Suprapubic skin (tissue), 4 donors: ENCODE measurements at regions not wholly inside any gene's neighbourhood (a gene's known extent, or its start where the extent isn't known, plus 50 kb on each side); places are given as distances from the start of the nearest gene placed in this dataset.

Experiments
- DNase-seq, 2 donors: peaks; one replicate each; pipeline ENCODE4 v3.0.0-alpha.2; 2019; ENCODE audit warnings: low spot score in 2 of 2
- H3K27ac ChIP-seq: fragments of 200-600 bp; sonication (generic); one replicate; pipeline ENCODE4 v1.5.1; 2019
- H3K27me3 ChIP-seq: fragments of 200-600 bp; sonication (generic); one replicate; pipeline ENCODE4 v1.5.1; 2019
- H3K36me3 ChIP-seq: fragments of 200-600 bp; sonication (generic); one replicate; pipeline ENCODE4 v1.5.1; 2019
- H3K4me1 ChIP-seq: fragments of 200-600 bp; sonication (generic); one replicate; pipeline ENCODE4 v1.5.1; 2019
- H3K4me3 ChIP-seq: fragments of 200-600 bp; sonication (generic); one replicate; pipeline ENCODE4 v1.5.1; 2019; ENCODE audit warnings: mild to moderate bottlenecking
- H3K9me3 ChIP-seq: fragments of 200-600 bp; sonication (generic); one replicate; pipeline ENCODE4 v1.5.1; 2019
- EP300 ChIP-seq: sonication (generic); formaldehyde crosslinking; IDR thresholded peaks from one replicate; pipeline ENCODE4 v1.6.1; 2017; ENCODE audit warnings: antibody characterized with exemption
- POLR2A ChIP-seq, 2 donors: fragments of 450-650 bp; IDR thresholded peaks; one replicate each; pipeline ENCODE4 v1.6.1; 2017; ENCODE audit warnings: antibody characterized with exemption in 2 of 2, mild to moderate bottlenecking in 2 of 2, moderate library complexity in 2 of 2
- POLR2AphosphoS5 ChIP-seq, 3 donors: sonication (generic); formaldehyde crosslinking; IDR thresholded peaks; one replicate each; pipeline ENCODE4 v1.6.1; 2017; ENCODE audit warnings: antibody characterized with exemption in 3 of 3
- WGBS: methylation state at CpG from one replicate; pipeline ENCODE4 v1.1.5; 2018; 5-methylcytosine and 5-hydroxymethylcytosine counted together
- TF ChIP-seq, protein P1 (sequence below), 2 donors: fragments of 200-600 bp in 1 of 2; fragments of 450-650 bp in 1 of 2; sonication (generic) in 1 of 2; IDR thresholded peaks; one replicate each; pipeline ENCODE4 v1.5.1; 2016 to 2019; ENCODE audit warnings: antibody characterized with exemption in 2 of 2, mild to moderate bottlenecking in 1 of 2, moderate library complexity in 1 of 2

DNA sequence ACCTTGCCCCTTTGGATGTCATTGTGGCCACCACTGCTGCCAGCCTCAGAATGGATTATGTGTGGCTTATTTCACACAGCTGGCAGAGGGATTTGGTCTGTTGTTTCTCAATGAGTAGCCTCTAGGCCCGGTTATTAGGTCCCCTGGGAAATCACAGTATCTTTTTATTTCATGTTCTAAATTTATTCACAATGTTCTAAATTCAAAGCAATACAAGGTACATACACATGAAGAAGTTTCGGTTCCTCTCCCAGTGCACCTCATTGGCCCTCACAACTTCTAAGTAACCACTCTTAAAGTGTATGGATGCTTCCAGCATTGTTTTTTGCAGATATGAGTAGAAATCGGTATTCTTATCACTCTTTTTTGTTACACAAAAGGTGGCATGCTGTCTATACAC is 262.7 kb downstream of the RCHY1 start:
- H3K4me1 ChIP-seq: no peaks in the 10 kb centered on the region
- no peak overlapping the region for H3K4me3 ChIP-seq
- DNase-seq: no peak
- TF ChIP-seq POLR2AphosphoS5 (IDR thresholded peaks at IDR 0.05) (no peak), POLR2A (IDR thresholded peaks at IDR 0.05) (no peak), EP300 (no peak)
- TF ChIP-seq, protein P1, sequence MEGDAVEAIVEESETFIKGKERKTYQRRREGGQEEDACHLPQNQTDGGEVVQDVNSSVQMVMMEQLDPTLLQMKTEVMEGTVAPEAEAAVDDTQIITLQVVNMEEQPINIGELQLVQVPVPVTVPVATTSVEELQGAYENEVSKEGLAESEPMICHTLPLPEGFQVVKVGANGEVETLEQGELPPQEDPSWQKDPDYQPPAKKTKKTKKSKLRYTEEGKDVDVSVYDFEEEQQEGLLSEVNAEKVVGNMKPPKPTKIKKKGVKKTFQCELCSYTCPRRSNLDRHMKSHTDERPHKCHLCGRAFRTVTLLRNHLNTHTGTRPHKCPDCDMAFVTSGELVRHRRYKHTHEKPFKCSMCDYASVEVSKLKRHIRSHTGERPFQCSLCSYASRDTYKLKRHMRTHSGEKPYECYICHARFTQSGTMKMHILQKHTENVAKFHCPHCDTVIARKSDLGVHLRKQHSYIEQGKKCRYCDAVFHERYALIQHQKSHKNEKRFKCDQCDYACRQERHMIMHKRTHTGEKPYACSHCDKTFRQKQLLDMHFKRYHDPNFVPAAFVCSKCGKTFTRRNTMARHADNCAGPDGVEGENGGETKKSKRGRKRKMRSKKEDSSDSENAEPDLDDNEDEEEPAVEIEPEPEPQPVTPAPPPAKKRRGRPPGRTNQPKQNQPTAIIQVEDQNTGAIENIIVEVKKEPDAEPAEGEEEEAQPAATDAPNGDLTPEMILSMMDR (IDR thresholded peaks at IDR 0.05): no peak
- H3K27me3 ChIP-seq: no peaks in the 10 kb centered on the region
- peaks cover 4% of the 10 kb centered on the region for H3K9me3 ChIP-seq
- WGBS: 77% methylated on average over 3 of the region's 3 CpGs
- H3K36me3 ChIP-seq: no peaks in the 10 kb centered on the region
- no peak overlapping the region for H3K27ac ChIP-seq

DNA sequence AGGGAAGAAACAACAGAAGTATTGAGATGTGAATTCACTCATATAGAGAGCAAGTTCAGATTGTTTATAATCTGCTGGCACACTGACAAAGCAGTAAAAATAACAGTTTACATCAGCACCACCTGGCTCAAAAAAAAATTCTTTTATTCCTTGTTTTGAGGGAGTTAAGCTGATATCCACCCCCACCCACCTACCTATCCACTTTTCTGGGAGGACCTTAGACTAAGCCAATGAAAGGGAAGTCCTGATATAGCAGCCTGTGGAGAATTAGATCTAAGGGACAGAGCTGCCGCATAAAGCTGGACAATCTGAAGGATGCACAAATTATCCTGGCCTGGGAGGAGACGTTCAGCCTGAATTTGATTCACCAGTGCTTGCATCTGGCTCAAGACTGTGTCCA is 264.5 kb downstream of the RCHY1 start:
- no peak overlapping the region for H3K27ac ChIP-seq
- 59% methylated on average over 2 of the region's 2 CpGs for WGBS
- H3K9me3 ChIP-seq: peaks cover 4% of the 10 kb centered on the region

DNA sequence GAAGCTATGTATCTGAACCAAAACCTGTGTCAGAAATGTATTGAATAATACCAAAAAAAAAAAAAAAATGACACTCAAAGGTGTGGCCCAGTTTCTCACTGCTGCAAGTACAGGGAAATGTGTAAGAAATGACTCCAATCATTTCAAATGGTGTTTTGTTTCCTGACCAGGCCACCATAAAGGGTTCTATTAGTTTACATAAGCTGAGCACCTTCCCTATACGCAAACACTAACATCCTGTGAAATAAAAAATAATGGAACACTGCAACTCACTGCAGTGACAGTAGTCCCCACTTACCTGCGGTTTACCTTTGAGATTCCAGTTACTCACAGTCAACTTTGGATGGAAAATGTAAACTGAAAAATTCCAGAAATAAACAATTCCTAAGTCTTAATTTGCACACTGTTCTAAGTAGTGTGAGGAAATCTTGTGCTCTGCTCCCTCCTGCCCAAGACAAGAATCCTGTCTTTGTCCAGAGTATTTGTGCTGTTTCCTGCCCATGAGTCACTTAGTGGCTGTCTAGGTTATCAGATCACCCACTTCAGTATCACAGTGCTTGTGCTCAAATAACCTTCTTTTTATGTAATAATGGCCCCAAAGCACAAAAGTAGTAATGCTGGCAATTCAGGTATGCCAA is 265.3 kb downstream of the RCHY1 start:
- Histone ChIP-seq H3K27me3 (no peaks in the 10 kb centered on the region), H3K9me3 (peaks cover 4% of the 10 kb centered on the region), H3K27ac (no peak overlapping the region), H3K36me3 (no peaks in the 10 kb centered on the region), H3K4me3 (no peak overlapping the region), H3K4me1 (no peaks in the 10 kb centered on the region)
- WGBS: 36% methylated on average over 2 of the region's 2 CpGs
- TF ChIP-seq POLR2A (IDR thresholded peaks at IDR 0.05) (no peak), EP300 (no peak), POLR2AphosphoS5 (IDR thresholded peaks at IDR 0.05) (no peak)
- TF ChIP-seq, protein P1 (IDR thresholded peaks at IDR 0.05): no peak
- DNase-seq: no peak

More for the DNA sequence above, 264.5 kb downstream of the RCHY1 start:
- H3K27me3 ChIP-seq: no peaks in the 10 kb centered on the region
- DNase-seq: no peak
- TF ChIP-seq, protein P1 (IDR thresholded peaks at IDR 0.05): no peak
- TF ChIP-seq POLR2A (IDR thresholded peaks at IDR 0.05): no peak
- TF ChIP-seq POLR2AphosphoS5 (IDR thresholded peaks at IDR 0.05): no peak
- TF ChIP-seq EP300: no peak
- H3K4me1 ChIP-seq: no peaks in the 10 kb centered on the region
- H3K36me3 ChIP-seq: no peaks in the 10 kb centered on the region
- no peak overlapping the region for H3K4me3 ChIP-seq

DNA sequence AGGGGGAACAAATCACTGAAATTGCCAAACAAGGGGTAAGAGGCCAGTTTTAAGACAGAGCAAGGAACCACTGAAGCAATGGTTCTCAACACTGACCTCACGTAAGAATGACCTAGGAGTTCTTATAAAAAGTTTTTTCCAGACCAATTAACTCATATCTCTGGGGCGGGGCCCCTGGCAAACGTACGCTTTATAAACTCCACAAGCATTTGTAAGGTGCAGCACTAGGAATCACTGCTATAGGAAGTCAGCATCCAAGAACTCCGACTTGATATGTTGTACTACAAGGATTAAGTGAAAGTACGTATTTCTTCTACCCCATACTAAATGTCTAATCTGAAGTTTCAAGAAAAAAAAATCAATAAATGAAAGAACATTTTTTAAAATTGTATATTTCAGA is 269.9 kb downstream of the RCHY1 start:
- no peaks in the 10 kb centered on the region for H3K4me1 ChIP-seq
- H3K4me3 ChIP-seq: no peak overlapping the region
- H3K9me3 ChIP-seq: no peaks in the 10 kb centered on the region
- WGBS: 64% methylated on average over 6 of the region's 6 CpGs
- H3K27ac ChIP-seq: no peak overlapping the region
- no peak for DNase-seq
- H3K36me3 ChIP-seq: no peaks in the 10 kb centered on the region
- TF ChIP-seq POLR2A (IDR thresholded peaks at IDR 0.05) (no peak), EP300 (no peak), POLR2AphosphoS5 (IDR thresholded peaks at IDR 0.05) (no peak)
- TF ChIP-seq, protein P1 (IDR thresholded peaks at IDR 0.05): no peak
- no peaks in the 10 kb centered on the region for H3K27me3 ChIP-seq

DNA sequence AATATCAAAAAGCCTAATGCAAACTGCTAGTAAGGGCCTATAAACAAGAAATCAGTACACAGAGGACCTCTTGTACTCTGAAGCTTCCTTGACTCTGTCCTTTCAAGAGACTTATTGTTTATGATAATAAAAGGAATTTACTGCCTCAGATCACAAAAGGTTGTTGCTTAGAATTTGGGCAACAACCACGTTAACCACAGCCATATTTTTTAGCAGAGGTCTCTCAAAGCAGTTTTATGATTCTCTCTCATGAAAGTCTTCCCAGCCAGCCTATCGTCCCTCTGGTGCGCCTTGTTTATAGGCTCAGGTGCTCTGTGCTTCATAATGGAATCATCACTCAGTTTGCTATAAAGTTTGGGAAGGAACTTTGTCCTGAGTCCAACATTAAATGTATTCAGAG is 270.6 kb downstream of the RCHY1 start:
- Histone ChIP-seq H3K9me3 (no peaks in the 10 kb centered on the region), H3K27me3 (no peaks in the 10 kb centered on the region), H3K4me3 (no peak overlapping the region), H3K4me1 (no peaks in the 10 kb centered on the region), H3K27ac (no peak overlapping the region), H3K36me3 (no peaks in the 10 kb centered on the region)
- no peak for DNase-seq
- TF ChIP-seq POLR2AphosphoS5 (IDR thresholded peaks at IDR 0.05) (no peak), POLR2A (IDR thresholded peaks at IDR 0.05) (no peak), EP300 (no peak)
- TF ChIP-seq, protein P1 (IDR thresholded peaks at IDR 0.05): no peak
- 48% methylated on average over 3 of the region's 3 CpGs for WGBS
